ENCODE measurements at regions not wholly inside any gene's neighbourhood (a gene's known extent, or its start where the extent isn't known, plus 50 kb on each side); places are given as distances from the start of the nearest gene placed in this dataset.

- H3K27ac ChIP-seq (ENCODE audit: control insufficient read depth, insufficient read depth, low read length): no peak overlapping the region
- H3K4me3 ChIP-seq (ENCODE audit: control insufficient read depth in 2 of 3, extremely low read depth in 1 of 3, insufficient read depth in 2 of 3, low read depth in 1 of 3, low read length in 3 of 3): no peak overlapping the region
- H3K9ac ChIP-seq (ENCODE audit: control insufficient read depth, extremely low read depth, insufficient read depth, low read length): no peak overlapping the region
- DNase-seq (ENCODE audit: low read depth, low spot score) (no peak), FAIRE-seq (no peak)
- no peak overlapping the region for H2AFZ ChIP-seq (ENCODE audit: control insufficient read depth, low read length)
- no peak for TF ChIP-seq CTCF (optimal IDR thresholded peaks at IDR 0.05 in 1 of 3, IDR thresholded peaks at IDR 0.05 in 1 of 3, conservative IDR thresholded peaks at IDR 0.05 in 1 of 3; ENCODE audit: extremely low read depth in 1 of 3, insufficient read depth in 2 of 3, low read length in 3 of 3)
- TF ChIP-seq EZH2 (IDR thresholded peaks at IDR 0.05; ENCODE audit: low read length): no peak
- H4K20me1 ChIP-seq (ENCODE audit: control insufficient read depth, extremely low read depth, insufficient read depth, low read length): no peaks in the 10 kb centered on the region
- dilution Hi-C loops (cut with MboI; ENCODE audit: extremely low pct_ligation_motif_present, low sequenced_read_pairs): no loop called here
- H3K27me3 ChIP-seq (ENCODE audit: control insufficient read depth, extremely low read depth, insufficient read depth, low read length): no peaks in the 10 kb centered on the region
- no peaks in the 10 kb centered on the region for H3K36me3 ChIP-seq (ENCODE audit: control insufficient read depth in 2 of 2, extremely low read depth in 1 of 2, insufficient read depth in 2 of 2, low read length in 2 of 2)
- H3K79me2 ChIP-seq (ENCODE audit: control insufficient read depth, insufficient read depth, low read length): no peaks in the 10 kb centered on the region
- no peaks in the 10 kb centered on the region for H3K9me1 ChIP-seq (ENCODE audit: control insufficient read depth, extremely low read depth, insufficient read depth, low read length)
- no peaks in the 10 kb centered on the region for H3K4me1 ChIP-seq (ENCODE audit: control insufficient read depth, extremely low read depth, insufficient read depth, low read length)
- no peaks in the 10 kb centered on the region for H3K9me3 ChIP-seq (ENCODE audit: control insufficient read depth, low read depth, low read length)
- no peak overlapping the region for H3K4me2 ChIP-seq (ENCODE audit: control insufficient read depth, extremely low read depth, insufficient read depth, low read depth, low read length)
Observed at GRCh38 chr18:61738042-61738441, 154.8 kb downstream of the RNF152 start.

GRCh38 chr18:61736133-61736532 lies 156.7 kb downstream of the RNF152 start:
- H2AFZ ChIP-seq (ENCODE audit: control insufficient read depth, low read length): no peak overlapping the region
- no peaks in the 10 kb centered on the region for H3K27me3 ChIP-seq (ENCODE audit: control insufficient read depth, extremely low read depth, insufficient read depth, low read length)
- FAIRE-seq (no peak), DNase-seq (ENCODE audit: low read depth, low spot score) (no peak)
- no peaks in the 10 kb centered on the region for H3K9me3 ChIP-seq (ENCODE audit: control insufficient read depth, low read depth, low read length)
- no peaks in the 10 kb centered on the region for H3K9me1 ChIP-seq (ENCODE audit: control insufficient read depth, extremely low read depth, insufficient read depth, low read length)
- H3K4me3 ChIP-seq (ENCODE audit: control insufficient read depth in 2 of 3, extremely low read depth in 1 of 3, insufficient read depth in 2 of 3, low read depth in 1 of 3, low read length in 3 of 3): no peak overlapping the region
- TF ChIP-seq CTCF (optimal IDR thresholded peaks at IDR 0.05 in 1 of 3, IDR thresholded peaks at IDR 0.05 in 1 of 3, conservative IDR thresholded peaks at IDR 0.05 in 1 of 3; ENCODE audit: extremely low read depth in 1 of 3, insufficient read depth in 2 of 3, low read length in 3 of 3) (no peak), EZH2 (IDR thresholded peaks at IDR 0.05; ENCODE audit: low read length) (no peak)
- dilution Hi-C loops (cut with MboI; ENCODE audit: extremely low pct_ligation_motif_present, low sequenced_read_pairs): no loop called here
- no peaks in the 10 kb centered on the region for H3K36me3 ChIP-seq (ENCODE audit: control insufficient read depth in 2 of 2, extremely low read depth in 1 of 2, insufficient read depth in 2 of 2, low read length in 2 of 2)
- H3K79me2 ChIP-seq (ENCODE audit: control insufficient read depth, insufficient read depth, low read length): no peaks in the 10 kb centered on the region
- H3K27ac ChIP-seq (ENCODE audit: control insufficient read depth, insufficient read depth, low read length): no peak overlapping the region
- no peak overlapping the region for H3K9ac ChIP-seq (ENCODE audit: control insufficient read depth, extremely low read depth, insufficient read depth, low read length)
- no peaks in the 10 kb centered on the region for H4K20me1 ChIP-seq (ENCODE audit: control insufficient read depth, extremely low read depth, insufficient read depth, low read length)
- no peak overlapping the region for H3K4me2 ChIP-seq (ENCODE audit: control insufficient read depth, extremely low read depth, insufficient read depth, low read depth, low read length)
- no peaks in the 10 kb centered on the region for H3K4me1 ChIP-seq (ENCODE audit: control insufficient read depth, extremely low read depth, insufficient read depth, low read length)

All from keratinocyte (primary cell).